ENCODE measurements at regions not wholly inside any gene's neighbourhood (a gene's known extent, or its start where the extent isn't known, plus 50 kb on each side); places are given as distances from the start of the nearest gene placed in this dataset.
"Not testable (repeated sequence)": the region's sequence is repeated elsewhere in the genome, so short reads cannot be mapped to it uniquely, and the experiment has no call there.

GRCh38 chr1:149218080-149218988, 115.0 kb upstream of the NBPF9 start:
- H3K27me3 Mint-ChIP-seq; H3K4me1 Mint-ChIP-seq; ATAC-seq (replicated peaks); H3K27ac Mint-ChIP-seq; H3K4me3 Mint-ChIP-seq; H3K36me3 Mint-ChIP-seq (ENCODE audit: low read depth); H3K9me3 Mint-ChIP-seq: not testable (repeated sequence)

GRCh38 chr1:149219539-149219938, 116.2 kb upstream of the NBPF9 start:
- not testable (repeated sequence) for H3K9me3 Mint-ChIP-seq; H3K27me3 Mint-ChIP-seq; H3K4me1 Mint-ChIP-seq; H3K36me3 Mint-ChIP-seq (ENCODE audit: low read depth); ATAC-seq (replicated peaks); H3K4me3 Mint-ChIP-seq; H3K27ac Mint-ChIP-seq

GRCh38 chr1:149220463-149221074, 117.2 kb upstream of the NBPF9 start:
- not testable (repeated sequence) for H3K36me3 Mint-ChIP-seq (ENCODE audit: low read depth); H3K4me1 Mint-ChIP-seq; H3K9me3 Mint-ChIP-seq; H3K4me3 Mint-ChIP-seq; H3K27me3 Mint-ChIP-seq; H3K27ac Mint-ChIP-seq; ATAC-seq (replicated peaks)

- not testable (repeated sequence) for H3K27ac Mint-ChIP-seq; ATAC-seq (replicated peaks); H3K36me3 Mint-ChIP-seq (ENCODE audit: low read depth); H3K9me3 Mint-ChIP-seq; H3K4me1 Mint-ChIP-seq; H3K27me3 Mint-ChIP-seq; H3K4me3 Mint-ChIP-seq
Observed at GRCh38 chr1:149227933-149228665, 124.7 kb upstream of the NBPF9 start.

- H3K27ac Mint-ChIP-seq; H3K4me3 Mint-ChIP-seq; H3K9me3 Mint-ChIP-seq; H3K36me3 Mint-ChIP-seq (ENCODE audit: low read depth); H3K4me1 Mint-ChIP-seq; H3K27me3 Mint-ChIP-seq: not testable (repeated sequence)
- ATAC-seq (replicated peaks), result peak; percentile 52
Observed at GRCh38 chr1:149228672-149229585, 125.6 kb upstream of the NBPF9 start.

GRCh38 chr1:149229813-149230212, 126.5 kb upstream of the NBPF9 start:
- H3K36me3 Mint-ChIP-seq (ENCODE audit: low read depth); H3K27me3 Mint-ChIP-seq; H3K27ac Mint-ChIP-seq; H3K4me1 Mint-ChIP-seq; H3K9me3 Mint-ChIP-seq; H3K4me3 Mint-ChIP-seq: not testable (repeated sequence)
- ATAC-seq (replicated peaks), result peak; percentile 40

GRCh38 chr1:149234926-149235914, 131.9 kb upstream of the NBPF9 start:
- not testable (repeated sequence) for H3K9me3 Mint-ChIP-seq; H3K4me1 Mint-ChIP-seq; H3K27me3 Mint-ChIP-seq; H3K27ac Mint-ChIP-seq; ATAC-seq (replicated peaks); H3K4me3 Mint-ChIP-seq; H3K36me3 Mint-ChIP-seq (ENCODE audit: low read depth)

- not testable (repeated sequence) for ATAC-seq (replicated peaks); H3K27ac Mint-ChIP-seq; H3K4me3 Mint-ChIP-seq; H3K27me3 Mint-ChIP-seq; H3K36me3 Mint-ChIP-seq (ENCODE audit: low read depth); H3K4me1 Mint-ChIP-seq; H3K9me3 Mint-ChIP-seq
Observed at GRCh38 chr1:149237515-149237914, 134.2 kb upstream of the NBPF9 start.

- H3K4me3 Mint-ChIP-seq; ATAC-seq (replicated peaks); H3K9me3 Mint-ChIP-seq; H3K4me1 Mint-ChIP-seq; H3K27me3 Mint-ChIP-seq; H3K27ac Mint-ChIP-seq; H3K36me3 Mint-ChIP-seq (ENCODE audit: low read depth): not testable (repeated sequence)
Observed at GRCh38 chr1:149239897-149240508, 136.7 kb upstream of the NBPF9 start.

- H3K9me3 Mint-ChIP-seq, result not testable (repeated sequence)
Observed at GRCh38 chr1:149240530-149240929, 137.2 kb upstream of the NBPF9 start.

GRCh38 chr1:149241272-149241671, 137.9 kb upstream of the NBPF9 start:
- not testable (repeated sequence) for H3K27me3 Mint-ChIP-seq; H3K4me1 Mint-ChIP-seq; H3K4me3 Mint-ChIP-seq; H3K36me3 Mint-ChIP-seq (ENCODE audit: low read depth); H3K27ac Mint-ChIP-seq; ATAC-seq (replicated peaks); H3K9me3 Mint-ChIP-seq

More at GRCh38 chr1:149240530-149240929, 137.2 kb upstream of the NBPF9 start:
- not testable (repeated sequence) for H3K36me3 Mint-ChIP-seq (ENCODE audit: low read depth); H3K27me3 Mint-ChIP-seq; H3K4me3 Mint-ChIP-seq; H3K27ac Mint-ChIP-seq; H3K4me1 Mint-ChIP-seq; ATAC-seq (replicated peaks)

GRCh38 chr1:149243572-149243971, 140.2 kb upstream of the NBPF9 start:
- H3K27me3 Mint-ChIP-seq; ATAC-seq (replicated peaks); H3K36me3 Mint-ChIP-seq (ENCODE audit: low read depth); H3K4me3 Mint-ChIP-seq; H3K4me1 Mint-ChIP-seq; H3K27ac Mint-ChIP-seq; H3K9me3 Mint-ChIP-seq: not testable (repeated sequence)

- not testable (repeated sequence) for H3K4me1 Mint-ChIP-seq; H3K36me3 Mint-ChIP-seq (ENCODE audit: low read depth); H3K9me3 Mint-ChIP-seq; H3K27me3 Mint-ChIP-seq; ATAC-seq (replicated peaks); H3K4me3 Mint-ChIP-seq; H3K27ac Mint-ChIP-seq
Observed at GRCh38 chr1:149244621-149245020, 141.3 kb upstream of the NBPF9 start.

Data from activated T-helper 17 cell treated with anti-CD3 and anti-CD28 coated beads, Interleukin-2, amount 50 U/mL, for 72 hours (primary cell).